Skeletal muscle cell (primary cell): ENCODE measurements at regions not wholly inside any gene's neighbourhood (a gene's known extent, or its start where the extent isn't known, plus 50 kb on each side); places are given as distances from the start of the nearest gene placed in this dataset.

ENCODE experiments used
- DNase-seq: peaks from one replicate; pipeline ENCODE4 v3.0.0-alpha.2; 2010; ENCODE audit warnings: low read depth
- H3K4me3 ChIP-seq: 2 replicates; pipeline ENCODE4 v1.5.1; 2011; ENCODE audit warnings: low read depth, mild to moderate bottlenecking, control low read depth, low read length, moderate library complexity

DNA sequence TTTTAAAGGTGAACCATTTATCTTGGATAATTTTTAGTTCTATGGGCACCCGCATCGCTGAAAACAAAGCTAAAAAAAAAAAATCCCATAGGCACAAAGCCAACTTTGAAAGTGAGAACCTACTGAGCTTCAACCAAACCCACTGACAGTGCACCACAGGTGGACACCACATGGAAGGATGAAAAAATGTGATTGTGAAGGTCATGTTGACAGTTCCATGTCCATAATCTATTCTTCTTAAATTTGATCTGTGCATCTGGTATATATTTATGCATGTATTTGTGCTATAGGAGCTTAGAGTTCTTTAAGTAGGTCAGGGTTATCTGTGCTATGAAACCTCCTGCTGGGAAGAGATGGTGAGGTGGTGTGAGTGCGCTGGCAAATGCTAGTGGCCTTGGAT lies 374.3 kb downstream of the SPRY1 start:
- DNase-seq: no peak
- H3K4me3 ChIP-seq: no peak overlapping the region

- DNase-seq: no peak
- no peak overlapping the region for H3K4me3 ChIP-seq
These were observed 379.7 kb downstream of the SPRY1 start for GRCh38 chr4:123776267-123776666.

- no peak for DNase-seq
- no peak overlapping the region for H3K4me3 ChIP-seq
These were observed 380.8 kb downstream of the SPRY1 start for GRCh38 chr4:123777373-123777772.

GRCh38 chr4:123783151-123783790 lies 386.7 kb downstream of the SPRY1 start:
- no peak for DNase-seq

GRCh38 chr4:123783921-123784320 lies 387.3 kb downstream of the SPRY1 start:
- DNase-seq: no peak
- no peak overlapping the region for H3K4me3 ChIP-seq

More at GRCh38 chr4:123783151-123783790, 386.7 kb downstream of the SPRY1 start:
- no peak overlapping the region for H3K4me3 ChIP-seq

GRCh38 chr4:123784626-123785025 lies 388.0 kb downstream of the SPRY1 start:
- H3K4me3 ChIP-seq: no peak overlapping the region
- no peak for DNase-seq

DNA sequence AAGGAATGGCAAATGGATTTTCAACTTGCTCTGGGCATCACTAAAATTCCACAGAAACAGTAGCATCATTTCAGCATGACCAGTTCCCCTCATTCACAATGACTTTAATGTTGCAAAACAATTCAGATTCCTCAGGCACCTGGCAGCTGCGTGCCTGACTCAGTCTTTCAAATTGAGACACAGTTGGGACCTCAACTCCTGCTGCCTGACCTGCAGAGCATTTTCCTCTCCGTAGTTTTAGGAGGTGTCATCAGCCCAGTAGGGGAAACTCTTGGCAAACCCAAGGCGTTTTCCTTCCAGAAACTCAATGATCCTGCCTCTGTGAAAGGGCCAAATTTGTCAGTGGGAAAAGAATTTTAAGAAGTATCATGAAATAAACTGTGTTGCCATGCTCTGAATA lies 388.9 kb downstream of the SPRY1 start:
- no peak overlapping the region for H3K4me3 ChIP-seq
- DNase-seq: peak; percentile 97

GRCh38 chr4:123786163-123786915 lies 389.7 kb downstream of the SPRY1 start:
- H3K4me3 ChIP-seq: no peak overlapping the region
- no peak for DNase-seq

DNA sequence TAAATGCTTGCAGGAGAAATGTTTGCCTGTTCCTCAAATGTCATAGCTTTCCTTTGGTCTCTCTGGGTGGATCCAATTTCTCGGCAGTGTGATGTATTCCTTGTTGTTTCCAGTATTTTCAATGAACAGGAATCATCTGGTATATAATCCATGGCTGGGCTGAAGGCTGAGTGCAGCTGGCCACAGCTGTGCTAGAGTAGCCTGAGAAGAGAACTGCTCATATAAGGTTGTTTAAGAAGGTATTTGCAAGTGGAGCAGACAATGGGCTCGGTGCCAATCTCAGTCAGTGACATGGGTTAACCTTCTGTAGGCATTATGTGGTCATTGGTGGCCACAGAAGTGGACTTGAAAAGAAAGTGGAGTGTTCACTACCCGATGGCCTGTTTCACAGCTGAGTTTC lies 390.3 kb downstream of the SPRY1 start:
- H3K4me3 ChIP-seq: no peak overlapping the region
- DNase-seq: peak; percentile 83

GRCh38 chr4:123787512-123788080 lies 391.0 kb downstream of the SPRY1 start:
- DNase-seq: no peak
- H3K4me3 ChIP-seq: no peak overlapping the region

GRCh38 chr4:123788577-123788976 lies 392.0 kb downstream of the SPRY1 start:
- no peak for DNase-seq
- no peak overlapping the region for H3K4me3 ChIP-seq

DNA sequence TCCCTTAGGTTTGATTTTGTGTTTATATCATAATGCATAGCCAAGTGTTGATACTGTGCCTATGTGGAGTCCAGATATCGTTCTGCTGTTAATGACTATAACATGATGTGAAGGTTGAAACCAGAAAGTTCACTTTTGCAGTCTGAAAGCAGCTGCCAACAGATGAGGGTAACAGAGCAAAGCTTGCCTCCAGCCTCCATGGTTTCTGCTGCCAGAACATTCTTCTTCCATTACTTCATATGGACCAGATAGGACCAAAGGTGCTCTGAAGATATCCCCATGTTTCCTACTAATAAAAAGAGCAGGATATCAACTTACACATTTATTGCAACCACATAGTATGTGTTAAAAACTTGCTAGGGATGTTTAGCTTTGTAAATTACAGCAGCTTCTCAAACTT lies 394.1 kb downstream of the SPRY1 start:
- DNase-seq: no peak
- H3K4me3 ChIP-seq: no peak overlapping the region

DNA sequence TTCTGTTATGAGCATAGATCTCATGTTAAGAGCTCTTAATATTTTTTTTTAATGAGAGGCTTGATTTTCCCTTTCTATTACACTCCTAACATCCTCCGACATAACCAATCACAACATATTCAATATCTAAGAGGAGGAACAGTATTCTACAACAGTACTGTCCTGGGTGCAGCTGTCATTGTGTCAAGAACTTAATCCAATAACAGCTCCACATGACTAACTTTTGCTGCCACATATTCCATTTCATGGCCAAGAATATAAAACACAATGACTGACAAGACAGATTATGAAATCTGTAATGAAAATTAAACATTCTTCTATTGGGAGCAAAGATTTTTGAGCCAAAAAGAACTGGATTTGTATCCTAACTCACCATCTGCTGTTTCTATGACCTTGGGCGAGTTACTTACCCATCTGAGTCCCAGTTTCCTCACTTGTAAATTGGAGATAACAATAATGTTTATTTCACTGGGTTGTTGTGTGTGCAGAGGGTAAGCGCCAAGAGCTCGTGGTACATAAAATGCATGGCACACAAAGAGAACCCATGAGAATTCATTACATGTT lies 405.6 kb downstream of the SPRY1 start:
- no peak for DNase-seq
- no peak overlapping the region for H3K4me3 ChIP-seq

DNA sequence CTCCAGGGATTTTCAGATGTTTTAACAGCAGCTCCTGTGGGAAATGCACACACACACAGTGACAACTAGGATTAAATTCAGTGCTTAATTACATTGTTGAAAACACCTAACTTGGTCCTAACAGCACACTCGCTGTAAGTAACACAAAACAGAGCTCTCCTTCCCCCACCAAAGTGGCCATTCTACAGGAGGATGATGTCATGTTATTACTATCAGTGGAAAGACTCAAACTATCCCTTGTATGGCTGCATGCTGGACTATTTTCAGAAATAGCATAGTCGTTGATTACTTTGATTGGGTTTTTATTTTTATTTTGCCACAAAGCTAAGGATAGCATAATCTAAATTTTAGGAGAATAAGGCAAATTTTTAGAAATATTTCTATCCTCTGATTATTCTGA lies 406.3 kb downstream of the SPRY1 start:
- no peak overlapping the region for H3K4me3 ChIP-seq
- no peak for DNase-seq

DNA sequence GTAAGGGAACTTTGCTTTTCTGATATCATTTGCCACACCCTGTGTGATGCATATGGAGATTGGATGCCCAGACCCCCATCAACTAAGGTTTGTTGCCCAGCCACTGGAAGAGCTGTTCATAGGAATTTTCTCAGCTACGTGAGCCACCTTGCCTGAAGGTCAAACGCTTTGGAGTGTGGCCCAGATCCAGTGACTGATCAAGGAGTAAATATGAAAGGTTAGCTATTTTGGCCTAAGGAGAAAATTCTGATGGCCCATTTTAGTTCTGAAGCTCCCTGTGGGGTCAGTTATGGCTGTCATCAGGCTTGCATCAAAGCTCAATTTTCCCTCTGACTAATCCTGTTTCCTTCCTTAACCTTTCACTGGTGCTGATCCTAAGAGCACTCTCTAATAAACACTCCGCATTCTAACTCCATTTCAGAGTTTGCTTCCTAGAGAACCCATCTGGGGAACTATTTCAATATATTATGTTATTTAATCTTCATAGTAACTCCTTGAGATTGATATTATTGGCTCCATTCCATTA lies 407.7 kb downstream of the SPRY1 start:
- no peak overlapping the region for H3K4me3 ChIP-seq
- DNase-seq: no peak

- DNase-seq: no peak
- no peak overlapping the region for H3K4me3 ChIP-seq
These were observed 409.5 kb downstream of the SPRY1 start for GRCh38 chr4:123806056-123806455.

- DNase-seq: no peak
- H3K4me3 ChIP-seq: no peak overlapping the region
These were observed 410.6 kb downstream of the SPRY1 start for GRCh38 chr4:123807187-123807586.

DNA sequence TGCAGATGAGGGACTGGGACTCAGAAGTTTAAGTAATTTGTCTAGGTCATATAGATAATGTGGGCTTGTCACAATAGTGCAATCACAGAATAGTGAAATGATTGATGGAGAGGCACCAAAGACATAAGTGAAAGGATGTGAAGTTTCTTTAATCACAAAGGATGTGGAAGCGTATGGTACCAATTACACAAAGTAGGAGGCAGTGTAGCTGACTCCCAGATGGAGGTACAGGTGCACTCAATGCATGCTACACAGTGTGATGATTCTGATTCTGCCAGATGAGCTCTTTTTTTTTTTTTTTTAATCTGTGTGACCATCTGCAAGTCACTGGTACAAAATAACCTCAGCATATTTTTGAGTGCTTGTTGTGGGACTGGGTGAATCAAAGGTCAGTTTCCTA lies 411.3 kb downstream of the SPRY1 start:
- DNase-seq: no peak
- no peak overlapping the region for H3K4me3 ChIP-seq

DNA sequence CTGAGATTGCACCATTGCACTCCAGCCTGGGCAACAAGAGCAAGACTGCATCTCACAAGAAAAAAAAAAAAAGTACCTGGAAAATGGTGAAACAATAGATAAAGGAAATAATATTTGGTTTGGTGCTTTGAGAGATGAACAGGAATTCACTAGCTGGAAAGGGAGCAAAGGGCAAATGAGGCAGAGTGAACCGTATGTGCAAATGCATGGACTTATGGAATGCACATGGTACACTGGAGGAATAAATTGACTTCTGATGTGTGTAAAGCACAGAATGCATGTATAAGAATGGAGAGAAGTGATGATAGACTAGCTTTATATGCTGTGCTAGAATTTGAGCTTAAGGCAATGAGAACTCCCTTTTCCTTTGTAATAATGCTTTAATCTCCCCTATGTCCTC lies 413.3 kb downstream of the SPRY1 start:
- DNase-seq: no peak
- no peak overlapping the region for H3K4me3 ChIP-seq

DNA sequence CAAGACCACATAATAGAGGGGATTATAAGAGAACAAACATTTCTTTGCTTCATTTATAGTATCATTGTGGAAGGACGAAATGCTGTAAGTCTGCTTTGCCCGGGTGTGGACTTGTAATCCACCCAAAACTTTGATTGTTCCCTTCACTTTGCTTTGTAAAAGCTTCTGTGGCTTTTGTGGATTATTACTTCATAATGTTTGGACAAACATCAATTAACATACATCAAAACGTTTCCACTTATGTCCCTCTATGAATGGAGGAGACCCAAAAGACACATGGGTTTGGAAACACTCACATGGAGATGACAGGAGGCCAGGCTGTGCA lies 415.4 kb downstream of the SPRY1 start:
- H3K4me3 ChIP-seq: no peak overlapping the region
- DNase-seq: no peak

GRCh38 chr4:123813901-123814300 lies 417.3 kb downstream of the SPRY1 start:
- DNase-seq: no peak
- H3K4me3 ChIP-seq: no peak overlapping the region
